Peyer's patch (tissue), 4 donors: ENCODE measurements at regions not wholly inside any gene's neighbourhood (a gene's known extent, or its start where the extent isn't known, plus 50 kb on each side); places are given as distances from the start of the nearest gene placed in this dataset.

Experiments
- CTCF ChIP-seq, 6 experiments: fragments of 450-650 bp in 4 of 6; fragments of 200-600 bp in 2 of 6; sonication (generic) in 1 of 6; IDR thresholded peaks; one replicate each; pipeline ENCODE4 v1.5.1; 2017 to 2019; ENCODE audit warnings: antibody characterized with exemption in 6 of 6, mild to moderate bottlenecking in 3 of 6, moderate library complexity in 1 of 6
- POLR2A ChIP-seq, 2 donors: fragments of 450-650 bp; IDR thresholded peaks; one replicate each; pipeline ENCODE4 v1.5.1; 2017; ENCODE audit warnings: antibody characterized with exemption in 2 of 2, mild to moderate bottlenecking in 2 of 2, moderate library complexity in 2 of 2

GRCh38 chr2:42930025-42930581 is 137.7 kb upstream of the HAAO start:
- no peak for TF ChIP-seq CTCF (IDR thresholded peaks at IDR 0.05)
- TF ChIP-seq POLR2A (IDR thresholded peaks at IDR 0.05): no peak
